ENCODE measurements at regions not wholly inside any gene's neighbourhood (a gene's known extent, or its start where the extent isn't known, plus 50 kb on each side); places are given as distances from the start of the nearest gene placed in this dataset.
"Not testable (repeated sequence)": the region's sequence is repeated elsewhere in the genome, so short reads cannot be mapped to it uniquely, and the experiment has no call there.

- DNase-seq: no peak
These were observed 133.4 kb upstream of the TOP1 start for GRCh38 chr20:40895182-40895581.

GRCh38 chr20:40896814-40897700, 131.6 kb upstream of the TOP1 start:
- DNase-seq: no peak

GRCh38 chr20:40899344-40899743, 129.3 kb upstream of the TOP1 start:
- no peak for DNase-seq

GRCh38 chr20:40900666-40901215, 127.9 kb upstream of the TOP1 start:
- no peak for DNase-seq

- DNase-seq: no peak
These were observed 126.0 kb upstream of the TOP1 start for GRCh38 chr20:40902661-40903060.

GRCh38 chr20:40908309-40908708, 120.3 kb upstream of the TOP1 start:
- no peak for DNase-seq

GRCh38 chr20:40909489-40909888, 119.1 kb upstream of the TOP1 start:
- DNase-seq: not testable (repeated sequence)

- not testable (repeated sequence) for DNase-seq
These were observed 118.2 kb upstream of the TOP1 start for GRCh38 chr20:40910436-40910835.

- not testable (repeated sequence) for DNase-seq
These were observed 117.5 kb upstream of the TOP1 start for GRCh38 chr20:40911152-40911551.

- DNase-seq: no peak
These were observed 115.1 kb upstream of the TOP1 start for GRCh38 chr20:40913224-40914185.

GRCh38 chr20:40915756-40916155, 112.9 kb upstream of the TOP1 start:
- no peak for DNase-seq

- DNase-seq: no peak
These were observed 112.3 kb upstream of the TOP1 start for GRCh38 chr20:40916276-40916675.

GRCh38 chr20:40920291-40920690, 108.3 kb upstream of the TOP1 start:
- no peak for DNase-seq

GRCh38 chr20:40922865-40923264, 105.8 kb upstream of the TOP1 start:
- no peak for DNase-seq

- DNase-seq: no peak
These were observed 102.7 kb upstream of the TOP1 start for GRCh38 chr20:40925829-40926510.

- DNase-seq: no peak
These were observed 101.7 kb upstream of the TOP1 start for GRCh38 chr20:40926928-40927327.

- no peak for DNase-seq
These were observed 98.1 kb upstream of the TOP1 start for GRCh38 chr20:40930561-40930960.

GRCh38 chr20:40931410-40932044, 97.1 kb upstream of the TOP1 start:
- peak; percentile 17 for DNase-seq

- no peak for DNase-seq
These were observed 96.2 kb upstream of the TOP1 start for GRCh38 chr20:40932436-40932835.

GRCh38 chr20:40933758-40934157, 94.9 kb upstream of the TOP1 start:
- DNase-seq: no peak

- peak; percentile 6 for DNase-seq
These were observed 90.6 kb upstream of the TOP1 start for GRCh38 chr20:40938020-40938419.

GRCh38 chr20:40939667-40940066, 89.0 kb upstream of the TOP1 start:
- DNase-seq: no peak

Measured in hematopoietic multipotent progenitor cell treated with erythropoietin and hydrocortisone succinate and interleukin-3 and kit ligand, for 6 days (in vitro differentiated cells).